Fibroblast of lung (primary cell): ENCODE measurements at regions not wholly inside any gene's neighbourhood (a gene's known extent, or its start where the extent isn't known, plus 50 kb on each side); places are given as distances from the start of the nearest gene placed in this dataset.

Experiments used
- DNase-seq, 2 donors: peaks; one replicate each; pipeline versions ENCODE4 v3.0.0 to v3.0.0-alpha.2; 2010; ENCODE audit warnings: low read depth in 2 of 2
- H2AFZ ChIP-seq: 2 replicates; pipeline ENCODE4 v1.5.1; 2012; ENCODE audit warnings: low read length, control low read depth, inconsistent platforms
- H3K27ac ChIP-seq: 2 replicates; pipeline ENCODE4 v1.5.1; 2011; ENCODE audit warnings: low read length, control low read depth; ENCODE audit not compliant: insufficient read depth
- H3K27me3 ChIP-seq: 2 replicates; pipeline ENCODE4 v1.5.1; 2011; ENCODE audit warnings: mild to moderate bottlenecking, low read length; ENCODE audit not compliant: control insufficient read depth, insufficient read depth
- H3K36me3 ChIP-seq: 2 replicates; pipeline ENCODE4 v1.5.1; 2011; ENCODE audit warnings: low read length; ENCODE audit not compliant: control insufficient read depth, insufficient read depth
- H3K4me1 ChIP-seq: 2 replicates; pipeline ENCODE4 v1.5.1; 2011; ENCODE audit warnings: low read length; ENCODE audit not compliant: control insufficient read depth, insufficient read depth; ENCODE audit errors: extremely low read depth
- H3K4me2 ChIP-seq: 2 replicates; pipeline ENCODE4 v1.5.1; 2011; ENCODE audit warnings: low read length, control low read depth; ENCODE audit not compliant: insufficient read depth; ENCODE audit errors: extremely low read depth
- H3K4me3 ChIP-seq, 4 experiments: fragments of 200-600 bp in 1 of 4; sonication (generic) in 1 of 4; replicated peaks in 1 of 4; 2 replicates each; pipeline ENCODE4 v1.5.1; 2011 to 2016; ENCODE audit warnings: low read length in 4 of 4, low read depth in 3 of 4, mild to moderate bottlenecking in 3 of 4, control low read depth in 2 of 4, inconsistent platforms in 1 of 4, mixed read lengths in 1 of 4; ENCODE audit not compliant: insufficient read depth in 1 of 4; ENCODE audit errors: control extremely low read depth in 1 of 4
- H3K79me2 ChIP-seq: 2 replicates; pipeline ENCODE4 v1.5.1; 2012; ENCODE audit warnings: mild to moderate bottlenecking, low read length, inconsistent platforms; ENCODE audit not compliant: control insufficient read depth, insufficient read depth
- H3K9ac ChIP-seq: 2 replicates; pipeline ENCODE4 v1.5.1; 2011; ENCODE audit warnings: mild to moderate bottlenecking, low read length, control low read depth; ENCODE audit not compliant: insufficient read depth
- H3K9me3 ChIP-seq: 2 replicates; pipeline ENCODE4 v1.5.1; 2012; ENCODE audit warnings: low read depth, low read length; ENCODE audit not compliant: control insufficient read depth, insufficient read depth
- H4K20me1 ChIP-seq: 2 replicates; pipeline ENCODE4 v1.5.1; 2011; ENCODE audit warnings: low read length; ENCODE audit not compliant: control insufficient read depth, insufficient read depth; ENCODE audit errors: extremely low read depth
- EZH2 ChIP-seq: IDR thresholded peaks from 2 replicates; pipeline ENCODE4 v1.5.1; 2012; ENCODE audit warnings: low read length, control low read depth, mild to moderate bottlenecking; ENCODE audit errors: missing control alignments
- TF ChIP-seq, protein P1 (sequence below), 2 donors: IDR thresholded peaks in 1 of 2; conservative IDR thresholded peaks in 1 of 2; 1 replicate in 1 of 2; 2 replicates in 1 of 2; pipeline ENCODE4 v1.5.1; 2011 to 2012; ENCODE audit warnings: low read length in 2 of 2, control low read depth in 1 of 2, inconsistent platforms in 1 of 2, low read depth in 1 of 2, mild to moderate bottlenecking in 1 of 2

DNA sequence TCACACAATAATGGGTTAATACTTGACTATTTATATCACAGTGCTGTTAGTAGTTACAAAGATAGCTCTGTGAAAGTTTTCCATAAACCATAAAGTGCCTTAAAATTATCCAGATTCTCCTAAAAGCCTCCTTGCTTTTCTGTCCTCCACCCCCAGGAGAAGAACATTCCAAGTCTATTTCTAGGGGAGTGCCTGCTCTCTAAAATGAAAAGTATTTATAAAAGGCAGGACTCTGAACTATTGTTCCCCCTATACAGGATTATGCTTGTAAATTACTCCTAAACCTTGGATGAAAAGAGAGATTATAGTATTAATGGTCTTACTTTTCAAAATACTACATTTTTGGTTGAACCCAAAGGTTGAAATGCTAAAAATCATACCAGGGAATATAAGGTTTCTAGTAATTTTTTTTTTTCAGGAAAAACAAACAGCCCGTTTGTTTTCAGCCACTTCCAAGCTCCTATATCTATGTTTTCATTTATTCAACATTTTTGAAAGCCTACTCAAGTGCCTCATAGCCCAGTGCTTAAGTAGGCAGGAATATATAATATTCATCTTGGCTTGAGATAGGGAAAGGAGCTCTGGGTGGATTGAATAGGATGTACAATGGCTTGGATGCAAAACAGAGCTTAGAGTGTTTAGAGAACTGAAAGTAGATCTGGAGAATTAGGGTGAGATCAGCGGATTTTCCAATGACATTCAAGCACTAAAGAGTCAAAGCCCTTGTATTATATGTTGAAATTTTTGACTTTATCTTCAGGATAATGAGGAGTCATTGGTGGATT is 320.7 kb downstream of the GPR37 start:
- H4K20me1 ChIP-seq: no peaks in the 10 kb centered on the region
- no peak overlapping the region for H3K4me3 ChIP-seq
- H3K27ac ChIP-seq: no peak overlapping the region
- no peaks in the 10 kb centered on the region for H3K27me3 ChIP-seq
- no peaks in the 10 kb centered on the region for H3K36me3 ChIP-seq
- no peak overlapping the region for H2AFZ ChIP-seq
- DNase-seq: no peak
- H3K9me3 ChIP-seq: no peaks in the 10 kb centered on the region
- no peaks in the 10 kb centered on the region for H3K79me2 ChIP-seq
- H3K4me1 ChIP-seq: no peaks in the 10 kb centered on the region
- H3K4me2 ChIP-seq: no peak overlapping the region
- no peak for TF ChIP-seq EZH2
- TF ChIP-seq, protein P1, sequence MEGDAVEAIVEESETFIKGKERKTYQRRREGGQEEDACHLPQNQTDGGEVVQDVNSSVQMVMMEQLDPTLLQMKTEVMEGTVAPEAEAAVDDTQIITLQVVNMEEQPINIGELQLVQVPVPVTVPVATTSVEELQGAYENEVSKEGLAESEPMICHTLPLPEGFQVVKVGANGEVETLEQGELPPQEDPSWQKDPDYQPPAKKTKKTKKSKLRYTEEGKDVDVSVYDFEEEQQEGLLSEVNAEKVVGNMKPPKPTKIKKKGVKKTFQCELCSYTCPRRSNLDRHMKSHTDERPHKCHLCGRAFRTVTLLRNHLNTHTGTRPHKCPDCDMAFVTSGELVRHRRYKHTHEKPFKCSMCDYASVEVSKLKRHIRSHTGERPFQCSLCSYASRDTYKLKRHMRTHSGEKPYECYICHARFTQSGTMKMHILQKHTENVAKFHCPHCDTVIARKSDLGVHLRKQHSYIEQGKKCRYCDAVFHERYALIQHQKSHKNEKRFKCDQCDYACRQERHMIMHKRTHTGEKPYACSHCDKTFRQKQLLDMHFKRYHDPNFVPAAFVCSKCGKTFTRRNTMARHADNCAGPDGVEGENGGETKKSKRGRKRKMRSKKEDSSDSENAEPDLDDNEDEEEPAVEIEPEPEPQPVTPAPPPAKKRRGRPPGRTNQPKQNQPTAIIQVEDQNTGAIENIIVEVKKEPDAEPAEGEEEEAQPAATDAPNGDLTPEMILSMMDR (conservative IDR thresholded peaks at IDR 0.05 in 1 of 2, IDR thresholded peaks at IDR 0.05 in 1 of 2; ENCODE audit: low read depth in 1 of 2, low read length in 2 of 2): no peak
- no peak overlapping the region for H3K9ac ChIP-seq

DNA sequence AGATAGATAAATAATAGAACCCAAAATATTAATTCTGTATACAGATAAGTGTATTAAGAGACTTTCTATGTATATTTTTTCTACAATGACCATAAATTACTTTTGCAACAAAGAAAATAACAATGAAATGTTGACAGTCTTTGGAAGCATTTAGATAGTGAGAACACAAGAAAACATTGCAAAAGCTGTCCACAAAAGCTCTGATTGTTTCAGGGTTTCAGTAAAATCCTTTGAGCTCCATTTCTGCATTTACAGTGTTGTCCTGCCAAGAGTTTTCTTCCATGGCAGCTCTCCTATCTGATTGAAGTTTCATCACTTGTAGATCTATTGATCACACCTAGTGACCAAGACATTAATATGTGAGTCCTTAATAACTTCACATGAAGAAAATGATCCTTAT is 321.8 kb downstream of the GPR37 start:
- Histone ChIP-seq H3K4me2 (no peak overlapping the region), H3K9me3 (no peaks in the 10 kb centered on the region), H3K27me3 (no peaks in the 10 kb centered on the region), H3K79me2 (no peaks in the 10 kb centered on the region), H2AFZ (no peak overlapping the region), H3K9ac (no peak overlapping the region), H4K20me1 (no peaks in the 10 kb centered on the region), H3K36me3 (no peaks in the 10 kb centered on the region), H3K4me1 (no peaks in the 10 kb centered on the region), H3K4me3 (no peak overlapping the region), H3K27ac (no peak overlapping the region)
- no peak for TF ChIP-seq EZH2
- TF ChIP-seq, protein P1 (conservative IDR thresholded peaks at IDR 0.05 in 1 of 2, IDR thresholded peaks at IDR 0.05 in 1 of 2; ENCODE audit: low read depth in 1 of 2, low read length in 2 of 2): no peak
- DNase-seq: no peak

DNA sequence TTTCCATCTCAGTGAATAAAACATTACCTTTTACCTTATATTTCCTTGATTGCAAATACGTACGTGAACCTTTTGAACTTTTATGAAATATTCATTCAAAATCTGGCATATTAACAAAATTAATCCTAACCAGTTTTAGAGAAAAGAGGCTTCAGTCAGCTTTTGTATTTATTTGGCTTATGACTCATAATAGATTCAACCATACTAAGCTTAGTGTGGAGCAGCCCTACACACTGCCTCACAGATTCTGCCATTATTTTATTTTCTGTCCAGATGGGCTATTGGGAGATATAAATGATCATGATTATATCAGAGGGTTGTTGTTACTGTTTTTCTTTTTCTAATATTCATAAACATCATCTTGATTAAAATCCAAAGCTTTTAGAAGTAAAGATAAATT is 325.5 kb downstream of the GPR37 start:
- H3K9ac ChIP-seq: no peak overlapping the region
- no peaks in the 10 kb centered on the region for H3K4me1 ChIP-seq
- no peak for TF ChIP-seq EZH2
- TF ChIP-seq, protein P1 (conservative IDR thresholded peaks at IDR 0.05 in 1 of 2, IDR thresholded peaks at IDR 0.05 in 1 of 2; ENCODE audit: low read depth in 1 of 2, low read length in 2 of 2): no peak
- H3K79me2 ChIP-seq: no peaks in the 10 kb centered on the region
- no peak overlapping the region for H3K4me3 ChIP-seq
- no peaks in the 10 kb centered on the region for H3K27me3 ChIP-seq
- H3K27ac ChIP-seq: no peak overlapping the region
- no peaks in the 10 kb centered on the region for H3K9me3 ChIP-seq
- H3K4me2 ChIP-seq: no peak overlapping the region
- H3K36me3 ChIP-seq: no peaks in the 10 kb centered on the region
- H2AFZ ChIP-seq: no peak overlapping the region
- peak; percentile 10 to 58 for DNase-seq
- no peaks in the 10 kb centered on the region for H4K20me1 ChIP-seq
